ENCODE measurements at regions not wholly inside any gene's neighbourhood (a gene's known extent, or its start where the extent isn't known, plus 50 kb on each side); places are given as distances from the start of the nearest gene placed in this dataset.
A peak's percentile ranks its signal among the peaks of the same experiment; 100 is the strongest.

- 73% methylated on average over 15 of the region's 15 CpGs; no CpG with 5 or more reads in 1 of the 2 experiments for WGBS, 2 experiments (ENCODE audit: extremely low coverage in 1 of 2, insufficient coverage in 1 of 2, insufficient read length in 1 of 2, insufficient replicate concordance in 2 of 2, low coverage in 1 of 2, low lambda C conversion rate in 2 of 2, missing lambda C conversion rate in 1 of 2)
- H3K27me3 ChIP-seq (replicated peaks in 1 of 4; ENCODE audit: control insufficient read depth in 3 of 4, extremely low read depth in 1 of 4, insufficient read depth in 3 of 4, low read length in 3 of 4): no peaks in the 10 kb centered on the region
- H3K79me1 ChIP-seq (ENCODE audit: low read depth, low read length): no peaks in the 10 kb centered on the region
- no peak overlapping the region for H4K8ac ChIP-seq (ENCODE audit: extremely low read depth, insufficient read depth, low read length)
- CTCF ChIA-PET (ENCODE audit: partially characterized antibody): interaction anchor here (1.0 to 2.6 kb wide), 5 partner anchors 10 to 281 kb away, joined by 3 to 13 read pairs (median 10); no protein-coding TSS in a partner anchor
- H3K36me3 ChIP-seq (ENCODE audit: control insufficient read depth in 2 of 4, insufficient read depth in 4 of 4, low read length in 3 of 4): no peaks in the 10 kb centered on the region
- H2BK120ac ChIP-seq (replicated peaks; ENCODE audit: low read depth, low read length): peak overlapping the region; percentile 48
- no peak overlapping the region for H3K9ac ChIP-seq (replicated peaks in 1 of 4; ENCODE audit: extremely low read depth in 1 of 4, low read depth in 3 of 4, low read length in 3 of 4)
- H3K23me2 ChIP-seq (ENCODE audit: low read depth, low read length): no peaks in the 10 kb centered on the region
- H4K20me1 ChIP-seq (replicated peaks in 1 of 2; ENCODE audit: control insufficient read depth in 1 of 2, insufficient read depth in 2 of 2, low read length in 2 of 2): no peaks in the 10 kb centered on the region
- H2BK15ac ChIP-seq (ENCODE audit: low read length): 0 out of 2 replicates have a peak overlapping the region, but pooled peaks have one; percentile 9
- H2AK5ac ChIP-seq (ENCODE audit: low read depth, low read length): peak overlapping the region; percentile 5; the same call in 1 of the 2 replicates
- no peak overlapping the region for H3K27ac ChIP-seq (ENCODE audit: low read depth, low read length)
- POLR2A ChIA-PET (ENCODE audit: partially characterized antibody): interaction anchor here (1.0 kb wide), 2 partner anchors 11 to 84 kb away, joined by 3 read pairs; no protein-coding TSS in a partner anchor
- no peak overlapping the region for H3K4ac ChIP-seq (replicated peaks; ENCODE audit: insufficient read length, low read depth, low read length)
- H3K79me2 ChIP-seq (ENCODE audit: control insufficient read depth in 1 of 2, insufficient read depth in 2 of 2, low read length in 2 of 2): no peaks in the 10 kb centered on the region
- H2BK20ac ChIP-seq (ENCODE audit: low read length): peak overlapping the region; percentile 83; the same call in 1 of the 2 replicates
- peak overlapping the region; percentile 55; the same call in 1 of the 2 replicates for H3K18ac ChIP-seq (ENCODE audit: extremely low read depth, low read length)
- no peak overlapping the region for H3K4me3 ChIP-seq (ENCODE audit: extremely low read depth in 1 of 4, insufficient read depth in 2 of 4, low read depth in 3 of 4, low read length in 4 of 4)
- no peak overlapping the region for H3K23ac ChIP-seq (ENCODE audit: insufficient read length)
- DNase-seq (ENCODE audit: low read depth in 1 of 2, low spot score in 2 of 2) (no peak), FAIRE-seq (no peak)
- H3K4me2 ChIP-seq (ENCODE audit: insufficient read depth in 1 of 2, low read depth in 2 of 2, low read length in 2 of 2): no peak overlapping the region
- peak overlapping the region; percentile 61 for H4K91ac ChIP-seq (replicated peaks; ENCODE audit: insufficient read length, low read length)
- peak overlapping the region; percentile 89 for H2BK12ac ChIP-seq (ENCODE audit: low read depth, low read length)
- H3K4me1 ChIP-seq (replicated peaks in 1 of 4; ENCODE audit: control insufficient read depth in 3 of 4, insufficient read depth in 4 of 4, low read length in 3 of 4): peaks cover 4 to 11% (median 5%) of the 10 kb centered on the region in 4 experiments; a peak in 6 of 7 replicates
- no peaks in the 10 kb centered on the region for H3K9me3 ChIP-seq (ENCODE audit: insufficient read depth in 2 of 2, low read depth in 1 of 2, low read length in 1 of 2)
- H2AFZ ChIP-seq (ENCODE audit: low read length): 0 out of 2 replicates have a peak overlapping the region, but pooled peaks have one; percentile 42
- no peak overlapping the region for H3K56ac ChIP-seq (replicated peaks; ENCODE audit: insufficient read length, low read depth, low read length)
- H3K14ac ChIP-seq (ENCODE audit: insufficient read length): no peak overlapping the region
- peak overlapping the region; percentile 60; the same call in 1 of the 2 replicates for H2BK5ac ChIP-seq (ENCODE audit: low read depth, low read length)
- no peak overlapping the region for H4K5ac ChIP-seq (ENCODE audit: insufficient read length, low read depth, low read length)
- no peak for TF ChIP-seq NRF1 (IDR thresholded peaks at IDR 0.05; ENCODE audit: low read depth, low read length)
- TF ChIP-seq HDAC2 (IDR thresholded peaks at IDR 0.05; ENCODE audit: borderline replicate concordance in 1 of 2, low read depth in 2 of 2, low read length in 2 of 2): no peak
- TF ChIP-seq GABPA (IDR thresholded peaks at IDR 0.05; ENCODE audit: borderline replicate concordance, insufficient read depth, low read length): no peak
- TF ChIP-seq CTCF (IDR thresholded peaks at IDR 0.05; ENCODE audit: control extremely low read depth in 1 of 3, insufficient read depth in 1 of 3, low read depth in 1 of 3, low read length in 3 of 3): no peak
- TF ChIP-seq BRCA1 (IDR thresholded peaks at IDR 0.05; ENCODE audit: low read depth, low read length): no peak
- TF ChIP-seq TAF7 (optimal IDR thresholded peaks at IDR 0.05; ENCODE audit: borderline replicate concordance, low read depth, low read length): no peak
- TF ChIP-seq, protein P1, sequence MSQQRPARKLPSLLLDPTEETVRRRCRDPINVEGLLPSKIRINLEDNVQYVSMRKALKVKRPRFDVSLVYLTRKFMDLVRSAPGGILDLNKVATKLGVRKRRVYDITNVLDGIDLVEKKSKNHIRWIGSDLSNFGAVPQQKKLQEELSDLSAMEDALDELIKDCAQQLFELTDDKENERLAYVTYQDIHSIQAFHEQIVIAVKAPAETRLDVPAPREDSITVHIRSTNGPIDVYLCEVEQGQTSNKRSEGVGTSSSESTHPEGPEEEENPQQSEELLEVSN (IDR thresholded peaks at IDR 0.05): no peak
Measured at GRCh38 chr18:37668971-37669747, 103.6 kb upstream of the CELF4 start.

Data from H1 (cell line).